ENCODE measurements at regions not wholly inside any gene's neighbourhood (a gene's known extent, or its start where the extent isn't known, plus 50 kb on each side); places are given as distances from the start of the nearest gene placed in this dataset.

GRCh38 chr7:91343996-91344629, 79.9 kb downstream of the FZD1 start:
- no peak for TF ChIP-seq MCM2 (IDR thresholded peaks at IDR 0.05; ENCODE audit: low read depth)
- no peak for TF ChIP-seq RFX7 (CRISPR knock-in tag; IDR thresholded peaks at IDR 0.05)
- TF ChIP-seq GTF2E2 (tag; IDR thresholded peaks at IDR 0.05), result no peak
- no peak for TF ChIP-seq EZH2 (IDR thresholded peaks at IDR 0.05; ENCODE audit: borderline replicate concordance, low read depth, low read length)
- TF ChIP-seq ZNF134 (CRISPR knock-in tag; conservative IDR thresholded peaks at IDR 0.05), result no peak
- no peak for TF ChIP-seq JUND (IDR thresholded peaks at IDR 0.05; ENCODE audit: borderline replicate concordance, low read depth, low read length)
- TF ChIP-seq JUND (tag; IDR thresholded peaks at IDR 0.05; ENCODE audit: borderline replicate concordance, low read depth, low read length), result no peak
- no peak for TF ChIP-seq MAZ (CRISPR knock-in tag; conservative IDR thresholded peaks at IDR 0.05 in 1 of 2, IDR thresholded peaks at IDR 0.05 in 1 of 2)
- no peak for TF ChIP-seq ZBTB17 (CRISPR knock-in tag; IDR thresholded peaks at IDR 0.05)
- TF ChIP-seq MNT (conservative IDR thresholded peaks at IDR 0.05), result no peak
- TF ChIP-seq ZFP30 (CRISPR knock-in tag; IDR thresholded peaks at IDR 0.05; ENCODE audit: borderline replicate concordance), result no peak
- TF ChIP-seq MAFK (IDR thresholded peaks at IDR 0.05; ENCODE audit: low read length), result no peak
- no peak for TF ChIP-seq JUN (IDR thresholded peaks at IDR 0.05; ENCODE audit: borderline replicate concordance, low read depth, low read length)
- no peak for TF ChIP-seq JUN (CRISPR knock-in tag; IDR thresholded peaks at IDR 0.05; ENCODE audit: borderline replicate concordance)
- TF ChIP-seq ZNF143 (CRISPR knock-in tag; IDR thresholded peaks at IDR 0.05), result no peak
